OCI-LY3 (cell line): ENCODE measurements at regions not wholly inside any gene's neighbourhood (a gene's known extent, or its start where the extent isn't known, plus 50 kb on each side); places are given as distances from the start of the nearest gene placed in this dataset.

Experiments
- EZH2phosphoT487 ChIP-seq: fragments of 200-600 bp; shearing (Covaris generic); IDR thresholded peaks from 2 replicates; pipeline ENCODE4 v1.6.1; 2018; ENCODE audit warnings: antibody characterized with exemption, mixed run types, low read depth
- TF ChIP-seq, protein P1 (sequence below): fragments of 200-600, 300-600 bp; sonication (generic); IDR thresholded peaks from 2 replicates; pipeline ENCODE4 v1.5.1; 2014; ENCODE audit warnings: antibody characterized with exemption, low read length, low read depth

- TF ChIP-seq, protein P1, sequence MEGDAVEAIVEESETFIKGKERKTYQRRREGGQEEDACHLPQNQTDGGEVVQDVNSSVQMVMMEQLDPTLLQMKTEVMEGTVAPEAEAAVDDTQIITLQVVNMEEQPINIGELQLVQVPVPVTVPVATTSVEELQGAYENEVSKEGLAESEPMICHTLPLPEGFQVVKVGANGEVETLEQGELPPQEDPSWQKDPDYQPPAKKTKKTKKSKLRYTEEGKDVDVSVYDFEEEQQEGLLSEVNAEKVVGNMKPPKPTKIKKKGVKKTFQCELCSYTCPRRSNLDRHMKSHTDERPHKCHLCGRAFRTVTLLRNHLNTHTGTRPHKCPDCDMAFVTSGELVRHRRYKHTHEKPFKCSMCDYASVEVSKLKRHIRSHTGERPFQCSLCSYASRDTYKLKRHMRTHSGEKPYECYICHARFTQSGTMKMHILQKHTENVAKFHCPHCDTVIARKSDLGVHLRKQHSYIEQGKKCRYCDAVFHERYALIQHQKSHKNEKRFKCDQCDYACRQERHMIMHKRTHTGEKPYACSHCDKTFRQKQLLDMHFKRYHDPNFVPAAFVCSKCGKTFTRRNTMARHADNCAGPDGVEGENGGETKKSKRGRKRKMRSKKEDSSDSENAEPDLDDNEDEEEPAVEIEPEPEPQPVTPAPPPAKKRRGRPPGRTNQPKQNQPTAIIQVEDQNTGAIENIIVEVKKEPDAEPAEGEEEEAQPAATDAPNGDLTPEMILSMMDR = no peak
- TF ChIP-seq EZH2phosphoT487 = no peak
Measured at GRCh38 chr12:76238688-76239087, 109.5 kb downstream of the BBS10 start.
